ENCODE measurements at regions not wholly inside any gene's neighbourhood (a gene's known extent, or its start where the extent isn't known, plus 50 kb on each side); places are given as distances from the start of the nearest gene placed in this dataset.

GRCh38 chr10:30793093-30793492 lies 163.5 kb upstream of the LYZL2 start:
- no peaks in the 10 kb centered on the region for H4K20me1 ChIP-seq (ENCODE audit: control insufficient read depth, extremely low read depth, insufficient read depth, low read length)
- no peak overlapping the region for H3K4me2 ChIP-seq (ENCODE audit: control insufficient read depth, extremely low read depth, insufficient read depth, low read depth, low read length)
- dilution Hi-C loops (cut with MboI; ENCODE audit: extremely low pct_ligation_motif_present, low sequenced_read_pairs): no loop called here
- FAIRE-seq: no peak
- DNase-seq (ENCODE audit: low read depth, low spot score): no peak
- no peak for TF ChIP-seq EZH2 (IDR thresholded peaks at IDR 0.05; ENCODE audit: low read length)
- TF ChIP-seq CTCF (optimal IDR thresholded peaks at IDR 0.05 in 1 of 3, IDR thresholded peaks at IDR 0.05 in 1 of 3, conservative IDR thresholded peaks at IDR 0.05 in 1 of 3; ENCODE audit: extremely low read depth in 1 of 3, insufficient read depth in 2 of 3, low read length in 3 of 3): no peak
- H3K4me3 ChIP-seq (ENCODE audit: control insufficient read depth in 2 of 3, extremely low read depth in 1 of 3, insufficient read depth in 2 of 3, low read depth in 1 of 3, low read length in 3 of 3): no peak overlapping the region
- no peaks in the 10 kb centered on the region for H3K27me3 ChIP-seq (ENCODE audit: control insufficient read depth, extremely low read depth, insufficient read depth, low read length)
- no peak overlapping the region for H3K27ac ChIP-seq (ENCODE audit: control insufficient read depth, insufficient read depth, low read length)
- no peak overlapping the region for H3K9ac ChIP-seq (ENCODE audit: control insufficient read depth, extremely low read depth, insufficient read depth, low read length)
- H2AFZ ChIP-seq (ENCODE audit: control insufficient read depth, low read length): no peak overlapping the region
- no peaks in the 10 kb centered on the region for H3K36me3 ChIP-seq (ENCODE audit: control insufficient read depth in 2 of 2, extremely low read depth in 1 of 2, insufficient read depth in 2 of 2, low read length in 2 of 2)
- no peaks in the 10 kb centered on the region for H3K9me3 ChIP-seq (ENCODE audit: control insufficient read depth, low read depth, low read length)
- H3K79me2 ChIP-seq (ENCODE audit: control insufficient read depth, insufficient read depth, low read length): no peaks in the 10 kb centered on the region
- no peaks in the 10 kb centered on the region for H3K9me1 ChIP-seq (ENCODE audit: control insufficient read depth, extremely low read depth, insufficient read depth, low read length)
- H3K4me1 ChIP-seq (ENCODE audit: control insufficient read depth, extremely low read depth, insufficient read depth, low read length): no peaks in the 10 kb centered on the region

- H3K79me2 ChIP-seq (ENCODE audit: control insufficient read depth, insufficient read depth, low read length): no peaks in the 10 kb centered on the region
- dilution Hi-C loops (cut with MboI; ENCODE audit: extremely low pct_ligation_motif_present, low sequenced_read_pairs): no loop called here
- no peaks in the 10 kb centered on the region for H3K9me1 ChIP-seq (ENCODE audit: control insufficient read depth, extremely low read depth, insufficient read depth, low read length)
- H3K27ac ChIP-seq (ENCODE audit: control insufficient read depth, insufficient read depth, low read length): no peak overlapping the region
- no peak overlapping the region for H3K4me3 ChIP-seq (ENCODE audit: control insufficient read depth in 2 of 3, extremely low read depth in 1 of 3, insufficient read depth in 2 of 3, low read depth in 1 of 3, low read length in 3 of 3)
- H3K4me1 ChIP-seq (ENCODE audit: control insufficient read depth, extremely low read depth, insufficient read depth, low read length): no peaks in the 10 kb centered on the region
- H3K4me2 ChIP-seq (ENCODE audit: control insufficient read depth, extremely low read depth, insufficient read depth, low read depth, low read length): no peak overlapping the region
- no peaks in the 10 kb centered on the region for H3K27me3 ChIP-seq (ENCODE audit: control insufficient read depth, extremely low read depth, insufficient read depth, low read length)
- FAIRE-seq (no peak), DNase-seq (ENCODE audit: low read depth, low spot score) (no peak)
- no peaks in the 10 kb centered on the region for H3K36me3 ChIP-seq (ENCODE audit: control insufficient read depth in 2 of 2, extremely low read depth in 1 of 2, insufficient read depth in 2 of 2, low read length in 2 of 2)
- H2AFZ ChIP-seq (ENCODE audit: control insufficient read depth, low read length): no peak overlapping the region
- no peak overlapping the region for H3K9ac ChIP-seq (ENCODE audit: control insufficient read depth, extremely low read depth, insufficient read depth, low read length)
- no peaks in the 10 kb centered on the region for H4K20me1 ChIP-seq (ENCODE audit: control insufficient read depth, extremely low read depth, insufficient read depth, low read length)
- TF ChIP-seq EZH2 (IDR thresholded peaks at IDR 0.05; ENCODE audit: low read length) (no peak), CTCF (optimal IDR thresholded peaks at IDR 0.05 in 1 of 3, IDR thresholded peaks at IDR 0.05 in 1 of 3, conservative IDR thresholded peaks at IDR 0.05 in 1 of 3; ENCODE audit: extremely low read depth in 1 of 3, insufficient read depth in 2 of 3, low read length in 3 of 3) (no peak)
- H3K9me3 ChIP-seq (ENCODE audit: control insufficient read depth, low read depth, low read length): no peaks in the 10 kb centered on the region
These were observed 162.5 kb upstream of the LYZL2 start for GRCh38 chr10:30792025-30792424.
